Panc1 (cell line): ENCODE measurements at regions not wholly inside any gene's neighbourhood (a gene's known extent, or its start where the extent isn't known, plus 50 kb on each side); places are given as distances from the start of the nearest gene placed in this dataset.

Source experiments
- POLR2AphosphoS5 ChIP-seq: IDR thresholded peaks from 2 replicates; pipeline ENCODE4 v1.6.1; 2012; ENCODE audit warnings: mild to moderate bottlenecking, low read depth, low read length, moderate library complexity
- TF ChIP-seq, protein P1 (sequence below): fragments of 450-650 bp; IDR thresholded peaks from 2 replicates; pipeline ENCODE4 v1.5.1; 2017; ENCODE audit warnings: mild to moderate bottlenecking

DNA sequence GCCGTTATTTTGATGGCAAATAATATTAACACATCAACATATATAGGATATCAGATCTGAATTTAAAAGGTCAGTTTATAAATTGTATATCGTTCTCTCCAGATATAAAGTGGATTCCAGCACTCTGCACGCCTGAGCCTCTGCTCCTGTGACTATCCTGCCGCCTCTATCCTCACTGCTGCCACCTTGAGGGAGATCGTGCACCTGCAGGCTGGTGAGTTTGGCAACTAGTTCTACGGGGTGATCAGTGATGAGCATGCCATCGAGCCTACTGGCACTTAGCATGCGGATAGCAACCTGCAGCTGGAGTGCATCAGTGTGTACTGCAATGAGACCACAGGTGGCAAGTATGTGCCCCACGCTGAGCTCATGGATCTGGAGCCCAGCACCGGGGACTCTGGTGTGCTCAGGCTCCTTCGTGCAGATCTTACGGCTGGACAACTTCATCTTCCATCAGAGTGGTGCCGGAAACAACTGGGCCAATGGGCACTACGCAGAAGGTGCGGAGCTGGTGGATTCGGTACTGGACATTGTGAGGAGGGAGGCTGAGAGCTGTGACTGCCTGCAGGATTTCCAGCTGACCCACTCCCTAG, 84.9 kb downstream of the FBXO5 start:
- TF ChIP-seq POLR2AphosphoS5: no peak
- TF ChIP-seq, protein P1, sequence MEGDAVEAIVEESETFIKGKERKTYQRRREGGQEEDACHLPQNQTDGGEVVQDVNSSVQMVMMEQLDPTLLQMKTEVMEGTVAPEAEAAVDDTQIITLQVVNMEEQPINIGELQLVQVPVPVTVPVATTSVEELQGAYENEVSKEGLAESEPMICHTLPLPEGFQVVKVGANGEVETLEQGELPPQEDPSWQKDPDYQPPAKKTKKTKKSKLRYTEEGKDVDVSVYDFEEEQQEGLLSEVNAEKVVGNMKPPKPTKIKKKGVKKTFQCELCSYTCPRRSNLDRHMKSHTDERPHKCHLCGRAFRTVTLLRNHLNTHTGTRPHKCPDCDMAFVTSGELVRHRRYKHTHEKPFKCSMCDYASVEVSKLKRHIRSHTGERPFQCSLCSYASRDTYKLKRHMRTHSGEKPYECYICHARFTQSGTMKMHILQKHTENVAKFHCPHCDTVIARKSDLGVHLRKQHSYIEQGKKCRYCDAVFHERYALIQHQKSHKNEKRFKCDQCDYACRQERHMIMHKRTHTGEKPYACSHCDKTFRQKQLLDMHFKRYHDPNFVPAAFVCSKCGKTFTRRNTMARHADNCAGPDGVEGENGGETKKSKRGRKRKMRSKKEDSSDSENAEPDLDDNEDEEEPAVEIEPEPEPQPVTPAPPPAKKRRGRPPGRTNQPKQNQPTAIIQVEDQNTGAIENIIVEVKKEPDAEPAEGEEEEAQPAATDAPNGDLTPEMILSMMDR: peak; percentile 94
